ENCODE measurements at regions not wholly inside any gene's neighbourhood (a gene's known extent, or its start where the extent isn't known, plus 50 kb on each side); places are given as distances from the start of the nearest gene placed in this dataset.

DNA sequence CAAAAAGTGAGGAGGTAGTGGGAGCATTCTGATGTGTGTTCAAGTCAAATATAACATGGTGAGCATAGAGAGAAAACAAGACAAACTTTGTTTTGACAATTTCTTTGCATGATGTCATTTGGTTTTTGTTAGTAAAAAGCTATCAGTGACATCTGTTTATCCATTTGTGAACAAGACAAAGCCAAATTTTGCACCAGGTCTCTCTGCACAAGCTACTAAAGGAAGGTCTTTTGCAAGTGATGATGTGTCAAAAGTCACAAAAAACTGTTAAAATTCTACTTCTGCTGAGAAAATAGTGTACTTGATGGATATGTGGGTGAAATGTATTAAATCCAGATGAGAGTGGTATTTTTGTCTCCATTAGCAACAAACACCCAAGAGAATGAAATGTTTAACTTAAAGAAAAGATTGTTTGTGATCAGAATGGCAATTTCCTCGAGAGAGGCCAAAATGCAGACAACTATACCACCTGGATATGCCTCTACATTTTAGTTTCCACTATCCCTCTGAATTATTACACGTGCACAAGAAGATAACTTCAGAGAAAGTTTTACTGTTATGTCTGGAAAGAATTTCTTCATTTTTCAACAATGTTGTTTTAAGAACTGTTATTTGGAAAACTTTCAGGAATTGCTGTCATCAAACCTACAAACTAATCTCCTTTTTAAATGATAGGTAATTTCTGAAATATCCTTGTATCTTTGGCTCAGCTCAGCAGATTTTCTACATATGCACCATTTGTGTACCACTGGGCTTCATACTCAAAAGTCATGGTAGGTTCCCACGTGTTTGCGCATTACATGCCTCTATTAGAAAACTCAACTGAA lies 807.4 kb upstream of the ADGRL2 start:
- H3K27ac Mint-ChIP-seq = no peak overlapping the region
- H3K4me3 Mint-ChIP-seq = no peak overlapping the region
- TF ChIP-seq, protein P1, sequence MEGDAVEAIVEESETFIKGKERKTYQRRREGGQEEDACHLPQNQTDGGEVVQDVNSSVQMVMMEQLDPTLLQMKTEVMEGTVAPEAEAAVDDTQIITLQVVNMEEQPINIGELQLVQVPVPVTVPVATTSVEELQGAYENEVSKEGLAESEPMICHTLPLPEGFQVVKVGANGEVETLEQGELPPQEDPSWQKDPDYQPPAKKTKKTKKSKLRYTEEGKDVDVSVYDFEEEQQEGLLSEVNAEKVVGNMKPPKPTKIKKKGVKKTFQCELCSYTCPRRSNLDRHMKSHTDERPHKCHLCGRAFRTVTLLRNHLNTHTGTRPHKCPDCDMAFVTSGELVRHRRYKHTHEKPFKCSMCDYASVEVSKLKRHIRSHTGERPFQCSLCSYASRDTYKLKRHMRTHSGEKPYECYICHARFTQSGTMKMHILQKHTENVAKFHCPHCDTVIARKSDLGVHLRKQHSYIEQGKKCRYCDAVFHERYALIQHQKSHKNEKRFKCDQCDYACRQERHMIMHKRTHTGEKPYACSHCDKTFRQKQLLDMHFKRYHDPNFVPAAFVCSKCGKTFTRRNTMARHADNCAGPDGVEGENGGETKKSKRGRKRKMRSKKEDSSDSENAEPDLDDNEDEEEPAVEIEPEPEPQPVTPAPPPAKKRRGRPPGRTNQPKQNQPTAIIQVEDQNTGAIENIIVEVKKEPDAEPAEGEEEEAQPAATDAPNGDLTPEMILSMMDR (IDR thresholded peaks at IDR 0.05) = no peak
- no peaks in the 10 kb centered on the region for H3K4me1 Mint-ChIP-seq (ENCODE audit: low read depth)
- no peaks in the 10 kb centered on the region for H3K27me3 Mint-ChIP-seq (ENCODE audit: insufficient read depth)
- peaks cover 13% of the 10 kb centered on the region; the same call in 1 of the 2 replicates for H3K9me3 Mint-ChIP-seq
- DNase-seq = no peak
- H3K36me3 Mint-ChIP-seq (ENCODE audit: low read depth) = no peaks in the 10 kb centered on the region

DNA sequence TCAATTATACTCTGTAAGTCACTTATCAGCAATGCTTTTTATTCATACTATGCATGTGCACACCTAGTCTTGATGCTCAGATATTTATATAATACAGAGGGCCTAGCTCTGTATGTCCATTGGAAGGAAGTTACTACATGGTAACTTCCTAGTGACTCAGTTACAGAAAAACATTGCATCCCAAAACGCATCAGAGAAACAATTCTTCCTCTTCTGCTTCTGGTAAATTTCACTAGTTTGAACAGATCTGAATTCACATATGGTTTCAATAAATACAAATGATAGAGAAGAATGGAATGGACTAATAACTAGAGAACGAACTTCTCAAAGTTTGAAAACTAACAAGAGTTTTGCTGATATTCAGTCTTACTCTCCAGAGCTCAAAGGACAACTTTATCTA lies 811.3 kb upstream of the ADGRL2 start:
- H3K4me1 Mint-ChIP-seq (ENCODE audit: low read depth) = no peaks in the 10 kb centered on the region
- DNase-seq = no peak
- H3K4me3 Mint-ChIP-seq = no peak overlapping the region
- peaks cover 4% of the 10 kb centered on the region; the same call in 1 of the 2 replicates for H3K9me3 Mint-ChIP-seq
- no peaks in the 10 kb centered on the region for H3K36me3 Mint-ChIP-seq (ENCODE audit: low read depth)
- H3K27ac Mint-ChIP-seq = no peak overlapping the region
- H3K27me3 Mint-ChIP-seq (ENCODE audit: insufficient read depth) = no peaks in the 10 kb centered on the region
- TF ChIP-seq, protein P1 (IDR thresholded peaks at IDR 0.05) = no peak

DNA sequence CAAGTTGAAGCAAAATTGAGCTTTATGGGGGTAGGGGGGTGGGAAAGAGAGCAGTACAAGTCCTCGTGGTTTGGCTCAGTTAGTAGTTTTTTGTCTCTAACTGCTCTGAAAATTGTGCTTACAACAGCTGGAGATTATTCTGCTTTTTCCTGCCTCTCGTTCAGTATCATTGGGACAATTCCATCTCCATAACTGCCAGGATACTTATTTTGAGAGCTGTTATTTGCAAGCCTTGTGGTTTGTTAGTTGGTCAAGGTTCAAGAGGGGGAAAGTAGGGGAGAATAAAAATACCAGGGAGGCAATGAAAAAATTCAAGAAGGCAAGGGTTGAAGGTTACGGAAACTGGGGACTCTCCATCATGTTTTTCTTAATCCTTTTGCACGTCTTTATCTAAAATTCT lies 811.8 kb upstream of the ADGRL2 start:
- no peaks in the 10 kb centered on the region for H3K4me1 Mint-ChIP-seq (ENCODE audit: low read depth)
- H3K4me3 Mint-ChIP-seq = no peak overlapping the region
- DNase-seq = no peak
- peaks cover 4% of the 10 kb centered on the region; the same call in 1 of the 2 replicates for H3K9me3 Mint-ChIP-seq
- TF ChIP-seq, protein P1 (IDR thresholded peaks at IDR 0.05) = no peak
- H3K36me3 Mint-ChIP-seq (ENCODE audit: low read depth) = no peaks in the 10 kb centered on the region
- no peaks in the 10 kb centered on the region for H3K27me3 Mint-ChIP-seq (ENCODE audit: insufficient read depth)
- H3K27ac Mint-ChIP-seq = no peak overlapping the region

DNA sequence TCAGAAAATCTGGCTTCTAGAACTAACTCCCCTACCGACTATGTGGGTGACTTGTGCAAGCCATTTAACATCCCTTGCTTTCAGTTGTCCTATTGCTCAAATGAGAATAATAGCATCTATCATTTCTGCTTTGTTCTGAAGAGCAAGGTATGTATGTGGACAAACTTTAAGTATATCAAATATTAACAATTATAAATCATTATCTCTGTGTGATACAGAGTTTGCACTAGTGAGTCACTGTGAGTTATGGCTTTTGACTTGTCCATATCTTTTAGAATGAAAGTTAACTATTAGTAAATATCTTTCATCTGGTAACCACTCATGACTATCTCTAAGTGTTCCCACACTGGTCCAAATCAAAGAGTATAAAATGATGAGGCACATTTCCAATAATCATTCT lies 812.9 kb upstream of the ADGRL2 start:
- Mint-ChIP-seq H3K4me3 (no peak overlapping the region), H3K27ac (no peak overlapping the region), H3K27me3 (ENCODE audit: insufficient read depth) (no peaks in the 10 kb centered on the region), H3K4me1 (ENCODE audit: low read depth) (no peaks in the 10 kb centered on the region), H3K9me3 (peaks cover 4% of the 10 kb centered on the region; the same call in 1 of the 2 replicates), H3K36me3 (ENCODE audit: low read depth) (no peaks in the 10 kb centered on the region)
- DNase-seq = no peak
- TF ChIP-seq, protein P1 (IDR thresholded peaks at IDR 0.05) = no peak

DNA sequence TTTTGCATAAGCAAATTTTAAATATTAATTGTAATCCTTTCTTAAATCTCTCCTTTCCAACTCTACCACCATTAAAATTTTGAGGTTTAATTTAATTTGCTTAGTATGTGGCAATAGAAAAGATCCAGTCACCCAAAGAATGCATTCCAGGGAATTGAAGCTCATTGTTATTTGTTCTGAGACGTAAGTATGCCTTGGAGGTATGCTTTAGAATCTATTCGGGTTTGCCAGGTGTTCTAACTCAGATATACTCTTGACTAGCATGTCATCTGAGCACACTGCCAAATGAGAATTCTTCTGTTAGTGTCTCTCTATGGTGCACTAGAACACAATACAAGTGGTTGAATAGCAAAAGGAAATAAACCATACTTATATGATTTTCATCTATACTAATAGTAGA lies 813.6 kb upstream of the ADGRL2 start:
- peaks cover 4% of the 10 kb centered on the region; the same call in 1 of the 2 replicates for H3K9me3 Mint-ChIP-seq
- H3K4me3 Mint-ChIP-seq = no peak overlapping the region
- DNase-seq = no peak
- no peaks in the 10 kb centered on the region for H3K27me3 Mint-ChIP-seq (ENCODE audit: insufficient read depth)
- no peak overlapping the region for H3K27ac Mint-ChIP-seq
- TF ChIP-seq, protein P1 (IDR thresholded peaks at IDR 0.05) = no peak
- H3K36me3 Mint-ChIP-seq (ENCODE audit: low read depth) = no peaks in the 10 kb centered on the region
- no peaks in the 10 kb centered on the region for H3K4me1 Mint-ChIP-seq (ENCODE audit: low read depth)

Data from HFFc6 (cell line).